Upper lobe of left lung (tissue), 6 donors: ENCODE measurements at regions not wholly inside any gene's neighbourhood (a gene's known extent, or its start where the extent isn't known, plus 50 kb on each side); places are given as distances from the start of the nearest gene placed in this dataset.
A peak's percentile ranks its signal among the peaks of the same experiment; 100 is the strongest.

Experiments used
- ATAC-seq, 2 donors: fragments of 200-7000 bp; cut with Tn5 transposase; one replicate each; pipeline ENCODE4 v1.9.1; 2022; ENCODE audit warnings: mild to moderate bottlenecking in 2 of 2, moderate library complexity in 2 of 2; ENCODE audit not compliant: low FRiP score in 2 of 2
- DNase-seq, 2 donors: peaks; one replicate each; pipeline ENCODE4 v3.0.0-alpha.2; 2019 to 2020
- H3K27ac ChIP-seq, 4 donors: fragments of 200-600 bp; sonication (generic); one replicate each; pipeline ENCODE4 v1.5.1; 2016 to 2019
- H3K27me3 ChIP-seq, 4 donors: fragments of 200-600 bp; sonication (generic); one replicate each; pipeline ENCODE4 v1.5.1; 2017 to 2019
- H3K36me3 ChIP-seq, 4 donors: fragments of 200-600 bp; sonication (generic); one replicate each; pipeline ENCODE4 v1.5.1; 2016 to 2019
- H3K4me1 ChIP-seq, 4 donors: fragments of 200-600 bp; sonication (generic); one replicate each; pipeline ENCODE4 v1.5.1; 2018 to 2019
- H3K4me3 ChIP-seq, 4 donors: fragments of 200-600 bp; sonication (generic); one replicate each; pipeline ENCODE4 v1.5.1; 2017 to 2019; ENCODE audit warnings: mild to moderate bottlenecking in 2 of 4, moderate library complexity in 1 of 4
- H3K9me3 ChIP-seq, 4 donors: fragments of 200-600 bp; sonication (generic); one replicate each; pipeline ENCODE4 v1.5.1; 2018 to 2019
- EP300 ChIP-seq, 4 donors: sonication (generic); formaldehyde crosslinking; IDR thresholded peaks; one replicate each; pipeline ENCODE4 v1.5.1; 2017; ENCODE audit warnings: antibody characterized with exemption in 4 of 4, control low read depth in 2 of 4
- POLR2A ChIP-seq, 4 donors: fragments of 450-650 bp; IDR thresholded peaks; one replicate each; pipeline ENCODE4 v1.5.1; 2016 to 2017; ENCODE audit warnings: antibody characterized with exemption in 4 of 4, mild to moderate bottlenecking in 2 of 4
- POLR2AphosphoS5 ChIP-seq, 2 donors: sonication (generic); formaldehyde crosslinking; IDR thresholded peaks; one replicate each; pipeline ENCODE4 v1.5.1; 2017; ENCODE audit warnings: antibody characterized with exemption in 2 of 2
- WGBS, 2 donors: methylation state at CpG; one replicate each; pipeline ENCODE4 v1.1.5; 2017 to 2018; 5-methylcytosine and 5-hydroxymethylcytosine counted together
- TF ChIP-seq, protein P1 (sequence below), 6 experiments: fragments of 450-650 bp in 4 of 6; fragments of 200-600 bp in 2 of 6; sonication (generic) in 2 of 6; IDR thresholded peaks; one replicate each; pipeline ENCODE4 v1.5.1; 2016 to 2019; ENCODE audit warnings: antibody characterized with exemption in 6 of 6
- donor health status: DM: no; HTN: no; CAD: no; lungs with moderate emphysema.
- donor health status: DM: no; HTN: yes; CAD: no; lungs with severe emphysema.

DNA sequence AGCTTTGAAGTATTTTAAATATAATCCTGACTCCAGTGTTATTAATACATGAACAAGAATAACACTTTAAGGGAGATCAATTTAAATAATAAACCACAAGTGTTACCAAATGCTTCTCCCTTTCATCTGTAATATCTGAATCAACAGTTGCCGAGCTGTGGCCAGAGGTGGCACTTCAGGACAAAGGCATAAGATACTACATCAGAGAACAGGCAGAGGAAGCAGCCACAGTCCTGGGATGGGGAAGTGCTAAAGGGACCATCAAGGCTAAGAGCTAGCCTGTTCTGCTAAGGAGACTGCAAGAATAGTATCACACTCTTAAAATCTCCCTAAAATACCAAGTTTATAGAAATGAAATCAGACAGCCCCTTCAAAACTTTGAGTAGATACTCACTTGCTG, 378.2 kb upstream of the PRKCQ start:
- Histone ChIP-seq H3K27ac (no peak overlapping the region), H3K4me3 (no peak overlapping the region), H3K27me3 (no peaks in the 10 kb centered on the region), H3K9me3 (no peaks in the 10 kb centered on the region), H3K4me1 (no peaks in the 10 kb centered on the region), H3K36me3 (no peaks in the 10 kb centered on the region)
- TF ChIP-seq POLR2AphosphoS5 (IDR thresholded peaks at IDR 0.05) = no peak
- TF ChIP-seq EP300 (IDR thresholded peaks at IDR 0.05) = no peak
- no peak for TF ChIP-seq POLR2A (IDR thresholded peaks at IDR 0.05)
- TF ChIP-seq, protein P1, sequence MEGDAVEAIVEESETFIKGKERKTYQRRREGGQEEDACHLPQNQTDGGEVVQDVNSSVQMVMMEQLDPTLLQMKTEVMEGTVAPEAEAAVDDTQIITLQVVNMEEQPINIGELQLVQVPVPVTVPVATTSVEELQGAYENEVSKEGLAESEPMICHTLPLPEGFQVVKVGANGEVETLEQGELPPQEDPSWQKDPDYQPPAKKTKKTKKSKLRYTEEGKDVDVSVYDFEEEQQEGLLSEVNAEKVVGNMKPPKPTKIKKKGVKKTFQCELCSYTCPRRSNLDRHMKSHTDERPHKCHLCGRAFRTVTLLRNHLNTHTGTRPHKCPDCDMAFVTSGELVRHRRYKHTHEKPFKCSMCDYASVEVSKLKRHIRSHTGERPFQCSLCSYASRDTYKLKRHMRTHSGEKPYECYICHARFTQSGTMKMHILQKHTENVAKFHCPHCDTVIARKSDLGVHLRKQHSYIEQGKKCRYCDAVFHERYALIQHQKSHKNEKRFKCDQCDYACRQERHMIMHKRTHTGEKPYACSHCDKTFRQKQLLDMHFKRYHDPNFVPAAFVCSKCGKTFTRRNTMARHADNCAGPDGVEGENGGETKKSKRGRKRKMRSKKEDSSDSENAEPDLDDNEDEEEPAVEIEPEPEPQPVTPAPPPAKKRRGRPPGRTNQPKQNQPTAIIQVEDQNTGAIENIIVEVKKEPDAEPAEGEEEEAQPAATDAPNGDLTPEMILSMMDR (IDR thresholded peaks at IDR 0.05) = peak in 1 of 6 experiments; percentile 6
- no peak for DNase-seq
- 7 to 8% methylated on average over 1 of the region's 1 CpG for WGBS, 2 donors
- ATAC-seq = no peak

- H3K27me3 ChIP-seq = no peaks in the 10 kb centered on the region
- no peak for TF ChIP-seq EP300 (IDR thresholded peaks at IDR 0.05)
- no peak for TF ChIP-seq POLR2A (IDR thresholded peaks at IDR 0.05)
- TF ChIP-seq POLR2AphosphoS5 (IDR thresholded peaks at IDR 0.05) = no peak
- TF ChIP-seq, protein P1 (IDR thresholded peaks at IDR 0.05) = no peak
- 68 to 90% methylated on average over 4 of the region's 4 CpGs for WGBS, 2 donors
- no peak overlapping the region for H3K4me3 ChIP-seq
- H3K9me3 ChIP-seq = no peaks in the 10 kb centered on the region
- H3K36me3 ChIP-seq = no peaks in the 10 kb centered on the region
- DNase-seq (no peak), ATAC-seq (no peak)
- H3K27ac ChIP-seq = no peak overlapping the region
- H3K4me1 ChIP-seq = no peaks in the 10 kb centered on the region
Measured at GRCh38 chr10:6957851-6958250, 377.8 kb upstream of the PRKCQ start.

DNA sequence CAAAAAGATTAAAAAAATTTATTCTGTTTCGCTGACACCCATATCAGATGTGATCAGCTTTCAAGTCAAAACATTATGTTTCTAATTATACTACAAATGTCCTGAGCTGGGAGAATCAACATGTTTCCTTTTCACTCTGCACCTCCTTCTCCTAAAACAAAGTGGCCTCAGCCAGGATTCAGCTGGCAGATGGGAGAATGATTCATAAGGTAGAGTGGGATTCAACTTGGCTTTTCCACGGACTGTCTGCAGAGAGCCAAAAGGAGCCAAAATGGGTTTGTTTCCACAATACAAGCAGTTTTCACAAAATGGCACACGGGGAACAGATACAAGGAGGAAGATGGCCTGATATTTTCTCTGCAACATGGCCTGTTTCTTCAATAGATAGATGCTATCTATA, 376.5 kb upstream of the PRKCQ start:
- Histone ChIP-seq H3K36me3 (no peaks in the 10 kb centered on the region), H3K27me3 (no peaks in the 10 kb centered on the region), H3K27ac (no peak overlapping the region), H3K4me3 (no peak overlapping the region), H3K4me1 (no peaks in the 10 kb centered on the region), H3K9me3 (no peaks in the 10 kb centered on the region)
- no peak for TF ChIP-seq POLR2A (IDR thresholded peaks at IDR 0.05)
- no peak for TF ChIP-seq POLR2AphosphoS5 (IDR thresholded peaks at IDR 0.05)
- TF ChIP-seq EP300 (IDR thresholded peaks at IDR 0.05) = no peak
- TF ChIP-seq, protein P1 (IDR thresholded peaks at IDR 0.05) = no peak
- 79 to 80% methylated on average over 3 of the region's 3 CpGs for WGBS, 2 donors
- no peak for DNase-seq
- ATAC-seq = peak in 1 of 2 donors; percentile 49

- TF ChIP-seq POLR2AphosphoS5 (IDR thresholded peaks at IDR 0.05) (no peak), POLR2A (IDR thresholded peaks at IDR 0.05) (no peak), EP300 (IDR thresholded peaks at IDR 0.05) (no peak)
- TF ChIP-seq, protein P1 (IDR thresholded peaks at IDR 0.05) = no peak
- Histone ChIP-seq H3K9me3 (no peaks in the 10 kb centered on the region), H3K27ac (no peak overlapping the region), H3K4me1 (no peaks in the 10 kb centered on the region), H3K27me3 (no peaks in the 10 kb centered on the region), H3K4me3 (no peak overlapping the region), H3K36me3 (no peaks in the 10 kb centered on the region)
- WGBS, 2 donors = 71 to 80% methylated on average over 4 to 6 of the region's 6 CpGs
- no peak for DNase-seq
- peak in 1 of 2 donors; percentile 68 for ATAC-seq
Measured at GRCh38 chr10:6953271-6953801, 373.3 kb upstream of the PRKCQ start.

DNA sequence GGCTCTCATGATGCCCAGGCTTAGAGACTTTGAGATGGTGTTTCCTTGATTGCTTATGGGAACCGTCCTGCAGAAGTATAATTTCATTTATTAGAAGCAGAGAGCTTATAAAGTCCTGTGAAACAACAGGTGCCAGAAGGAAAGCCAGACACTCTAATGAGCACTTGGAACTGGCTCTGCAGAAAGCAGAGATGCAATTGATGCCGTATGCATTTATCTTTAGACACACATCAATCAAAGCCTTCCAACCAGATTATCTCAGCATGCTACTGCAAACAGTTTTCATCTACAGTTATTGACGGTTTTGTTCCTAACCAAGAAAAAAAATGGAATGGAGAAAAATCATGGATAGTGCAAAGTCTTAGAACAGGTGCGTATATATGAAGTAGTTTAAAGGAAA, 371.7 kb upstream of the PRKCQ start:
- no peak overlapping the region for H3K27ac ChIP-seq
- no peaks in the 10 kb centered on the region for H3K4me1 ChIP-seq
- no peaks in the 10 kb centered on the region for H3K9me3 ChIP-seq
- 90 to 94% methylated on average over 4 of the region's 4 CpGs for WGBS, 2 donors
- no peak for TF ChIP-seq POLR2A (IDR thresholded peaks at IDR 0.05)
- TF ChIP-seq POLR2AphosphoS5 (IDR thresholded peaks at IDR 0.05) = no peak
- TF ChIP-seq, protein P1 (IDR thresholded peaks at IDR 0.05) = no peak
- TF ChIP-seq EP300 (IDR thresholded peaks at IDR 0.05) = no peak
- ATAC-seq (no peak), DNase-seq (no peak)
- no peaks in the 10 kb centered on the region for H3K36me3 ChIP-seq
- no peaks in the 10 kb centered on the region for H3K27me3 ChIP-seq
- H3K4me3 ChIP-seq = no peak overlapping the region
